IMR-90 (cell line): ENCODE measurements at regions not wholly inside any gene's neighbourhood (a gene's known extent, or its start where the extent isn't known, plus 50 kb on each side); places are given as distances from the start of the nearest gene placed in this dataset.
"Not testable (repeated sequence)": the region's sequence is repeated elsewhere in the genome, so short reads cannot be mapped to it uniquely, and the experiment has no call there.

ENCODE experiments used
- ATAC-seq: fragments of 200-7000 bp; cut with Tn5 transposase; 2 replicates; pipeline ENCODE4 v1.9.1; 2020; ENCODE audit warnings: low read depth, mild to moderate bottlenecking, moderate library complexity
- BruUV-seq: library from RNA; stranded (reverse); fragments of 400-500 nt; replicated peaks from 2 replicates; lab custom pipeline; 2021; lab: Mats Ljungman, UMichigan
- CTCF ChIA-PET: fragments of 300-600 bp; formaldehyde crosslinking; extraction: SDS; loops from one replicate; lab custom pipeline; 2021; ENCODE audit warnings: antibody characterized with exemption; lab: Yijun Ruan, JAX
- POLR2A ChIA-PET: fragments of 300-600 bp; sonication (Branson Sonifier 250); formaldehyde crosslinking; loops from one replicate; lab custom pipeline; 2022; ENCODE audit warnings: antibody characterized with exemption; ENCODE audit not compliant: unreplicated experiment; lab: Charles Lee
- DNase-seq: peaks from one replicate; pipeline ENCODE4 v3.0.0; 2013
- H2AFZ ChIP-seq: replicated peaks from 2 replicates; pipeline ENCODE3; 2013; ENCODE audit warnings: low read length, mild to moderate bottlenecking; ENCODE audit not compliant: poor library complexity
- H2AK5ac ChIP-seq: 2 replicates; pipeline ENCODE4 v1.6.1; 2013; ENCODE audit warnings: low read depth, low read length, inconsistent platforms
- H2AK9ac ChIP-seq: replicated peaks from 2 replicates; pipeline ENCODE3; 2013; ENCODE audit warnings: mild to moderate bottlenecking, low read depth, low read length, moderate library complexity; ENCODE audit not compliant: poor library complexity
- H2BK120ac ChIP-seq: 2 replicates; pipeline ENCODE4 v1.6.1; 2013; ENCODE audit warnings: low read depth, low read length, inconsistent platforms
- H2BK15ac ChIP-seq: 3 replicates; pipeline ENCODE4 v1.6.1; 2013; ENCODE audit warnings: low read depth, low read length, inconsistent platforms
- H2BK20ac ChIP-seq: 2 replicates; pipeline ENCODE4 v1.6.1; 2013; ENCODE audit warnings: low read depth, mild to moderate bottlenecking, inconsistent platforms, low read length, moderate library complexity
- H2BK5ac ChIP-seq: 2 replicates; pipeline ENCODE4 v1.6.1; 2013; ENCODE audit warnings: mild to moderate bottlenecking, low read depth, low read length, inconsistent platforms; ENCODE audit not compliant: poor library complexity, severe bottlenecking
- H3K14ac ChIP-seq: replicated peaks from 2 replicates; pipeline ENCODE4 v1.6.1; 2013; ENCODE audit warnings: low read depth, low read length, inconsistent platforms
- H3K18ac ChIP-seq: 2 replicates; pipeline ENCODE4 v1.6.1; 2013; ENCODE audit warnings: low read depth, low read length, control low read depth
- H3K23ac ChIP-seq: 2 replicates; pipeline ENCODE4 v1.6.1; 2013; ENCODE audit warnings: low read depth, low read length, inconsistent platforms
- H3K27ac ChIP-seq: 2 replicates; pipeline ENCODE4 v1.5.1; 2013; ENCODE audit warnings: mild to moderate bottlenecking, control low read depth, low read length; ENCODE audit not compliant: insufficient read depth
- H3K27me3 ChIP-seq: 2 replicates; pipeline ENCODE4 v1.6.1; 2013; ENCODE audit warnings: low read length; ENCODE audit not compliant: control insufficient read depth, insufficient read depth
- H3K36me3 ChIP-seq: 2 replicates; pipeline ENCODE4 v1.6.1; 2013; ENCODE audit warnings: low read length, mixed read lengths; ENCODE audit not compliant: control insufficient read depth, insufficient read depth
- H3K4ac ChIP-seq: 2 replicates; pipeline ENCODE4 v1.6.1; 2013; ENCODE audit warnings: low read depth, low read length, inconsistent platforms
- H3K4me1 ChIP-seq: 2 replicates; pipeline ENCODE4 v1.6.1; 2013; ENCODE audit warnings: low read length, mixed read lengths; ENCODE audit not compliant: control insufficient read depth, insufficient read depth
- H3K4me2 ChIP-seq: 2 replicates; pipeline ENCODE4 v1.6.1; 2013; ENCODE audit warnings: low read depth, mild to moderate bottlenecking, control low read depth, low read length, moderate library complexity
- H3K4me3 ChIP-seq: 2 replicates; pipeline ENCODE4 v1.5.1; 2013; ENCODE audit warnings: low read depth, mild to moderate bottlenecking, control low read depth, low read length, moderate library complexity; ENCODE audit not compliant: insufficient read depth
- H3K56ac ChIP-seq: 2 replicates; pipeline ENCODE4 v1.6.1; 2013; ENCODE audit warnings: low read length, inconsistent platforms; ENCODE audit not compliant: insufficient read depth; ENCODE audit errors: extremely low read depth
- H3K79me1 ChIP-seq, 2 experiments: 2 replicates each; pipeline ENCODE4 v1.6.1; 2013; ENCODE audit warnings: low read length in 2 of 2, inconsistent platforms in 1 of 2, low read depth in 1 of 2
- H3K9ac ChIP-seq: 2 replicates; pipeline ENCODE4 v1.6.1; 2013; ENCODE audit warnings: low read depth, low read length, control low read depth
- H3K9me1 ChIP-seq: 2 replicates; pipeline ENCODE4 v1.6.1; 2013; ENCODE audit warnings: low read length, inconsistent platforms; ENCODE audit not compliant: insufficient read depth
- H3K9me3 ChIP-seq: 2 replicates; pipeline ENCODE4 v1.6.1; 2013; ENCODE audit warnings: low read length; ENCODE audit not compliant: control insufficient read depth, insufficient read depth
- H4K20me1 ChIP-seq: 2 replicates; pipeline ENCODE4 v1.6.1; 2013; ENCODE audit warnings: low read length, inconsistent platforms; ENCODE audit not compliant: insufficient read depth
- H4K5ac ChIP-seq: 2 replicates; pipeline ENCODE4 v1.6.1; 2013; ENCODE audit warnings: mild to moderate bottlenecking, low read depth, low read length, control low read depth
- H4K8ac ChIP-seq, 2 experiments: 2 replicates each; pipeline ENCODE4 v1.6.1; 2013; ENCODE audit warnings: low read depth in 2 of 2, low read length in 2 of 2, control low read depth in 1 of 2, inconsistent platforms in 1 of 2
- H4K91ac ChIP-seq: 2 replicates; pipeline ENCODE4 v1.6.1; 2013; ENCODE audit warnings: low read depth, low read length, inconsistent platforms; ENCODE audit not compliant: insufficient read depth
- WGBS, 2 experiments: methylation state at CpG; one replicate each; pipeline versions ENCODE4 v1.1.5 to v1.1.7; 2013; ENCODE audit warnings: missing lambda C conversion rate in 2 of 2; ENCODE audit not compliant: insufficient read length in 1 of 2; ENCODE audit errors: extremely low coverage in 2 of 2; 5-methylcytosine and 5-hydroxymethylcytosine counted together
- dilution Hi-C: fragments of 300-500 bp; cut with HindIII; formaldehyde crosslinking; loops from one replicate; pipeline ENCODE4 v1.14.3; 2018; ENCODE audit warnings: low sequenced_read_pairs; ENCODE audit not compliant: unreplicated experiment
- in situ Hi-C: fragments of 300-500 bp; cut with MboI; formaldehyde crosslinking; loops from 3 replicates; pipeline ENCODE4 v1.14.3; 2019; ENCODE audit warnings: low sequenced_read_pairs, inconsistent platforms, mixed read lengths
- intact Hi-C: fragments of 100-400 bp; cut with micrococcal nuclease; formaldehyde crosslinking; loops from 2 replicates; pipeline ENCODE4 v1.10.0; 2022

GRCh38 chr21:35552483-35552882 is 503.4 kb upstream of the RUNX1 start:
- intact Hi-C loops, POLR2A ChIA-PET, H3K36me3 ChIP-seq, H3K18ac ChIP-seq, H2AK9ac ChIP-seq, in situ Hi-C loops, H2BK15ac ChIP-seq, H3K27me3 ChIP-seq, H3K27ac ChIP-seq, H2AFZ ChIP-seq, H4K8ac ChIP-seq, H3K9ac ChIP-seq, H4K20me1 ChIP-seq, H3K4me3 ChIP-seq, H3K14ac ChIP-seq, H4K5ac ChIP-seq, H2BK5ac ChIP-seq, H3K4ac ChIP-seq, H3K79me1 ChIP-seq, H3K23ac ChIP-seq, H2BK120ac ChIP-seq, H2AK5ac ChIP-seq, H3K4me2 ChIP-seq, dilution Hi-C loops, DNase-seq, H2BK20ac ChIP-seq, H3K56ac ChIP-seq, ATAC-seq, H3K4me1 ChIP-seq, H4K91ac ChIP-seq, H3K9me1 ChIP-seq, H3K9me3 ChIP-seq, BruUV-seq: not testable (repeated sequence)
- no CpG with 5 or more reads among the region's 3 CpGs for WGBS, 2 experiments
- CTCF ChIA-PET = interaction anchor here (0.6 kb wide), 1 partner anchor 461 kb away, joined by 3 read pairs; no protein-coding TSS in a partner anchor
